ENCODE measurements at regions not wholly inside any gene's neighbourhood (a gene's known extent, or its start where the extent isn't known, plus 50 kb on each side); places are given as distances from the start of the nearest gene placed in this dataset.

GRCh38 chr14:98022541-98023520 lies 1225.6 kb downstream of the VRK1 start:
- no peak for DNase-seq (ENCODE audit: low read depth)

GRCh38 chr14:98028162-98028561 lies 1231.0 kb downstream of the VRK1 start:
- DNase-seq (ENCODE audit: low read depth): no peak

GRCh38 chr14:98035396-98035795 lies 1236.6 kb downstream of the BCL11B start:
- no peak for DNase-seq (ENCODE audit: low read depth)

DNA sequence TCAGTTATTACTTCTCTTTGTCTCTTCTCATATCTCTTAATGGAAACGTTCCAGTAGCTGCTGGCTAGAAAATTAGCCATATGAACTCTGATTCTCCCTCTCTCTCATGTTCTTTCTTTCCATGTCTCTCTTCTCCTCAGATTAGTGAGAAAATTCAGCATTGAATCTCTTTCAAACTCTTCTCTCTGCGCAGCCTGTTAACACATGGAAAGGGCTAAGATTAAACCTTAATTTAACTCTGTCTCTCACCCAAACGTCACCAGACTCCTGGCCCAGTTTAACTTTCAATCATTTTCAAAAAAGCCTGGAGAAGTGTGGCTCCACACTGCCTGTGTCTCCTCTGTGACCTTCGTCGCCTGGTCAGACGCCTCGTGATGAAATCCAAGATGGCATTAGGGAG lies 1234.2 kb downstream of the BCL11B start:
- DNase-seq (ENCODE audit: low read depth): no peak

DNA sequence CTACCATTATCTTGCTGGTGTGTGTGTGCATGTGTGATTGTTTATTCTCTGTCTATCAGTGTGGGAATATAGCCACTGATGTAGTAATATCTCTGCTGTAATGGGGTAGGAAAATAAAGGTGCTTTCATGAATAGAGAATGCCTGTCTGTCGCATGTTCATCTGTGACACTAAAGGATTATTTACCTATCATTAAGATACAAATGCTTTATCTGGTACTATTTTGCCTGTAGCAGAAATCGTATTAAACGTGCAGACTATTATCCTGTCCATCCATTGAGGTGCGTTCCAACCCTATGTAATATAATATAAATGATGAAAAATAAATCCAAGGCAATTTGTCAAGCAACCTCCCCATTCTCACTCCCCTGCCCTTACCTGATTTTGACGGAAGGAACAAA lies 1215.1 kb downstream of the BCL11B start:
- no peak for DNase-seq (ENCODE audit: low read depth)

DNA sequence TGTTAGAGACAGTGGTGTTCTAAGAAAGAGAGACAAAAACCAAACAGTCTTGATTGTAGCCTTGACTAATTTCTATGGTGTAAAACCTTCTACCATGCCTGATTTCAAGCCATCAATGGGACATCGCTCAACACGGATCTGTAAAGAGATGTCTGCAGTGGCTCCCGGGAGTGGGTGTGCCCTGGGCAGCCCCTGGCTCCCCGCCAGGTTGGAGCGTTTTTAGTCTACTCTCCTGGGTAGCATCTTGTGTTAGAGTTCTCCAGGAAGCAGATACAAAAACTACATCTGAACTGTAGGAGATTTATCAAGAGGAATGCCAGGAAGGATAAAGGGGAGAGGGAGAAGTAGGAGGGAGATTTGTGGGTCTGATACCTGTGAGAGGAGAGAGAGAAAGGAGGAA lies 1212.9 kb downstream of the BCL11B start:
- no peak for DNase-seq (ENCODE audit: low read depth)

GRCh38 chr14:98062083-98062482 lies 1209.9 kb downstream of the BCL11B start:
- DNase-seq (ENCODE audit: low read depth): no peak

- DNase-seq (ENCODE audit: low read depth): no peak
Measured at GRCh38 chr14:98069712-98070171, 1202.3 kb downstream of the BCL11B start.

GRCh38 chr14:98070536-98070935 lies 1201.5 kb downstream of the BCL11B start:
- DNase-seq (ENCODE audit: low read depth): no peak

- DNase-seq (ENCODE audit: low read depth): no peak
Measured at GRCh38 chr14:98074111-98074510, 1197.9 kb downstream of the BCL11B start.

- no peak for DNase-seq (ENCODE audit: low read depth)
Measured at GRCh38 chr14:98077176-98077575, 1194.8 kb downstream of the BCL11B start.

- DNase-seq (ENCODE audit: low read depth): no peak
Measured at GRCh38 chr14:98082833-98083232, 1189.2 kb downstream of the BCL11B start.

DNA sequence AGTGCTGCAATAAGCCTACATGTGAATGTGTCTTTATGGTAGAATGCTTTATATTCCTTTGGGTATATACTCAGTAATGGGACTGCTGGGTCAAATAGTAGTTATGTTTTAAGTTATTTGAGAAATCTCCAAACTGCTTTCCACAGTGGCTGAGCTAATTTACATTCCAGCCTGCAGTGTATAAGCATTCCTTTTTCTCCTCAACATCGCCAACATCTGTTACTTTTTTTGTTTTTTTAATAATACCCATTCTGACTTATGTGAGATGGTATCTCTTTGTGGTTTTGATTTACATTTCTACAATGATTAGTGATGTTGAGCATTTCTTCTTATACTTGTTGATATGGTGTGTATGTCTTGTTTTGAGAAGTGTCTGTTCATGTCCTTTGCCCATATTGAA lies 1186.2 kb downstream of the BCL11B start:
- DNase-seq (ENCODE audit: low read depth): no peak

- DNase-seq (ENCODE audit: low read depth): no peak
Measured at GRCh38 chr14:98093111-98093510, 1178.9 kb downstream of the BCL11B start.

DNA sequence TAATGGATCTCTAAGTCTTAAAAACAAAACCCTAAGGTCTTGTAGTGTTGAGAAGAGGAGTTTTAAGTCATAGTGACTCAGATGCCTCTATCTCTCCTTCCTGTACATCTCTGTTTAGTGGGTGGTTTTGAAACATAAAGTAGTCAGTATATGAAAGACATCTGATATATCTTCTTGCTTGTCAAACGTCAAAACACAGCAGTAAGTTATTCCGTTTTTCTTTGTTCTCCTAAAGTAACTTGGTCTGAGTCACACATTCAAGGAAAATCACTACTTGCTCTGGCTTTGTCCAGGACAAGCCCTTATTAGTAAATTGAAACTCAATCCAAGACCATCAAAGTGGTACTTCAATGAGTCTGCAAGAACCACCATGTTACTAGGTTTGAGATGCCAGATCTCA lies 1172.5 kb downstream of the BCL11B start:
- no peak for DNase-seq (ENCODE audit: low read depth)

GRCh38 chr14:98101323-98101722 lies 1170.7 kb downstream of the BCL11B start:
- no peak for DNase-seq (ENCODE audit: low read depth)

GRCh38 chr14:98103705-98104104 lies 1168.3 kb downstream of the BCL11B start:
- no peak for DNase-seq (ENCODE audit: low read depth)

DNA sequence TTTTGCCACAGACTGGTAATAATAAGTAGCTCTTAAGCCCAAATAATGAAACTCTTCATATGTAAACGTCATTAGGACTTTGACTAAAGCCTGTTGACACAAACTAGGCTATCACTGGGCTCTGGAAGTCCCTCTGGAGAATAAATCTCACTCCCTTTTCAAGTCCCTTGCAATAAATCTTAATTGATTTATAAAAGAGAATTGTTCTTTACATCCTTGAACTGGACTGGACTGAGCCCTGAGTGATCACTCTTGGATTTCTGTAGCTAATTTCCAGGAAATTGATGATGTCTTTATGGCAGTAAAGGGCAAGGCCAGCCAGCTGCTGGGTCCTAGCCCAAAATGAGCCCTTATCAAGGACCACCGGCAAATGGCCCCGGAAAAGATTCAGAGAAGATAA lies 1162.7 kb downstream of the BCL11B start:
- DNase-seq (ENCODE audit: low read depth): no peak

- no peak for DNase-seq (ENCODE audit: low read depth)
Measured at GRCh38 chr14:98112194-98112780, 1159.7 kb downstream of the BCL11B start.

DNA sequence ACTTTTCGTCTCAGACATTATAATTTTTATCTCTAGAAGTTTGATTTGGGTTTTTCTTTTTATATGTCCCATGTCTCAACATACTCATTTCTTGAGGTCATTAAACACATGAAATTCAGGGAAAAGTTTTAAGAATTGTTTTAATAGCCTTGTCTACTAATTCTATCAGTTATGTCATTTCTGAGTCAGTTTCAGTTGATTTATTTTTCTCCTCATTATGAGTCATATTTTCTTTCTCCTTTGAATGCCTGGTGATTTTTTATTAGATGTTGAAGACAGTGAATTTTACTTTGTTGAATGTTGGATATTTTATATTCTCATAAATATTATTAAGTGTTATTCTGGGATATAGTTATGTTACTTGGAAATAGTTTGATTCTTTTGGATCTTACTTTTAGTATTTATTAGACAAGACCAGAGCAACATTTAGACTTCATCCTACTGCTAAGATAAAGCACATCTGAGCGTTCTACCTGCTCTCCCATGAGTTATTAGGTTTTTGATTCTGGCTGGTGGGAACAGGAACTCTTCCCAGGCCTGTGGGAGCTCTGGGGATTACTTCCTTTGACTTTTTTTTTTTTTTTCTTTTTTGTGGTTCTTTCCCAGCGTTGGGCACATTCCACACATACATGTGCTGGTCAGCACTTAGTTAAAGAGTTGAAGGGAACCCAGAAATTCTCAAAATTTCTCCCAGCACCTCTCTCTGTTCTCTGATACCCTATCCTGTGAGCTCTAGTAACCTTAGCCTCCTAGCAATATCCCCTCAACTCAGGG lies 1157.7 kb downstream of the BCL11B start:
- no peak for DNase-seq (ENCODE audit: low read depth)

DNA sequence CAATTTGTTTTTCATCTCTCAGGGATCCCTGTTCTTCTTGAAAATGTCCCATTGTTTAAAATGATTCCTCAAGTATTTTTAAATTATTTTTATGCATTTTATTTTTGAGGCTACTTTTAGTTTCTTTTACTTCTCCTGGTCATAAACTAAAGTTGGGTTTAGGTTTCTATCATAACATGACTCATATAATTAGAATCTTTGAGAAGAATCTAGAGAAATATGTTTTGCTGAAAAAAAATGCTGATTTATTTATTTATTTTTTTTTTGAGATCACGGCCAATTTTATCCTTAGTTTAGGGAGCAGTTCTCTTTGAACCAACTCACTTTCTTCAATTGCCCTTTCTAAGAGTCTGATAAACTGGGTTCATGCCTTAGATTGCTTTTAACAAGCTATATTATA lies 1157.1 kb downstream of the BCL11B start:
- DNase-seq (ENCODE audit: low read depth): no peak

DNA sequence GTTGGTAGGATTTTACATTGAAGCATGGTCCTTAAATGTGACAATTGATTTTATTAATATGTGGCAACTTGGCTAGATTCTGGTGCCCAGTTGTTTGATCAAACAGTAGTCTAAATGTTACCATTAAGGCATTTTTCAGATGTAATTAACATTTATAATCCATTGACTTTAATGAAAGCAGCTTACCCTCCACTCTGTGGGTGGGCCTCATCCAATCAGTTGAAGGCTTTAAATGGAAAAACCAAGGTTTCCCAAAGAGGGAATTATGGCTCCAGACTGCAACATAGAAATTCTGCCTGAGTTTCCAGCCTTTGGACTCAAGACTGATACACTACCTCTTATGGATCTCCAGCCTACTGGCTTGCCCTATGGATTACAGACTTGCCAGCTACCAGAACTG lies 1153.2 kb downstream of the BCL11B start:
- DNase-seq (ENCODE audit: low read depth): no peak

DNA sequence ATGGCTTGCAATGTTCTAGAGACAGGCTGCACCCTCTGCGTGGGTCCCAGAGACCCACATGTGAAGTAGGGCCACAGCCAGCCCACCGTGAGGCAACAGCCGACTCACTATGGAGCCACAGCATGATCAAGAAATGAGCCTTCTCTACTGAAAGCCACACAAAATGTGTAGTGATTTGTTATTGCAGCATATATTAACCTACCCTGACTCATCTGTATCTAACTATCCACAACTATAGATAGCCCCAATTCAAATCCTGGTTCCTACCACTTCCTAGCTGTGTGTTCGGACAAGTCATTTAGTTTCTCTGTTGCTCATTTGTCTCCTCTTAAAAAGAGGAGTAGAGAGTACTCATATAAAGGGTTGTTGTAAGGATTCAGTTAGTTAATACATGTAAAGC lies 1152.3 kb downstream of the BCL11B start:
- no peak for DNase-seq (ENCODE audit: low read depth)

Measured in T-helper 22 cell (primary cell).